Prostate gland (tissue), 2 donors: ENCODE measurements at regions not wholly inside any gene's neighbourhood (a gene's known extent, or its start where the extent isn't known, plus 50 kb on each side); places are given as distances from the start of the nearest gene placed in this dataset.

ENCODE experiments used
- DNase-seq: peaks from one replicate; pipeline ENCODE4 v3.0.0-alpha.2; 2019; ENCODE audit warnings: low spot score
- H3K27ac ChIP-seq, 2 donors: fragments of 200-600 bp; sonication (generic); 2 replicates each; pipeline ENCODE4 v1.5.1; 2017 to 2019
- H3K27me3 ChIP-seq: fragments of 200-600 bp; sonication (generic); replicated peaks from 2 replicates; pipeline ENCODE4 v1.5.1; 2019; ENCODE audit not compliant: insufficient read depth
- H3K36me3 ChIP-seq, 2 donors: fragments of 200-600 bp; sonication (generic); 1 replicate in 1 of 2; 2 replicates in 1 of 2; pipeline versions ENCODE4 v1.5.1 to v1.8.1; 2017 to 2019
- H3K4me1 ChIP-seq: fragments of 200-600 bp; sonication (generic); replicated peaks from 2 replicates; pipeline ENCODE4 v1.5.1; 2019
- H3K4me3 ChIP-seq, 2 donors: fragments of 200-600 bp; sonication (generic); 2 replicates each; pipeline ENCODE4 v1.5.1; 2017 to 2019
- H3K9me3 ChIP-seq: fragments of 200-600 bp; sonication (generic); 2 replicates; pipeline ENCODE4 v1.5.1; 2017
- CTCF ChIP-seq, 4 experiments: fragments of 200-600 bp in 2 of 4; fragments of 450-650 bp in 2 of 4; sonication (generic) in 2 of 4; IDR thresholded peaks; 1 replicate in 3 of 4; 2 replicates in 1 of 4; pipeline ENCODE4 v1.5.1; 2016 to 2019; ENCODE audit warnings: antibody characterized with exemption in 4 of 4, mild to moderate bottlenecking in 2 of 4, moderate library complexity in 2 of 4
- POLR2A ChIP-seq: fragments of 450-650 bp; IDR thresholded peaks from one replicate; pipeline ENCODE4 v1.6.1; 2016; ENCODE audit warnings: antibody characterized with exemption, mild to moderate bottlenecking
- POLR2AphosphoS5 ChIP-seq: sonication (generic); formaldehyde crosslinking; IDR thresholded peaks from one replicate; pipeline ENCODE4 v1.6.1; 2017; ENCODE audit warnings: antibody characterized with exemption
- WGBS: methylation state at CpG from one replicate; pipeline ENCODE4 v1.1.5; 2018; 5-methylcytosine and 5-hydroxymethylcytosine counted together
- intact Hi-C: fragments of 100-400 bp; cut with DNase I; formaldehyde crosslinking; loops from one replicate; pipeline ENCODE4 v1.14.2; 2022

DNA sequence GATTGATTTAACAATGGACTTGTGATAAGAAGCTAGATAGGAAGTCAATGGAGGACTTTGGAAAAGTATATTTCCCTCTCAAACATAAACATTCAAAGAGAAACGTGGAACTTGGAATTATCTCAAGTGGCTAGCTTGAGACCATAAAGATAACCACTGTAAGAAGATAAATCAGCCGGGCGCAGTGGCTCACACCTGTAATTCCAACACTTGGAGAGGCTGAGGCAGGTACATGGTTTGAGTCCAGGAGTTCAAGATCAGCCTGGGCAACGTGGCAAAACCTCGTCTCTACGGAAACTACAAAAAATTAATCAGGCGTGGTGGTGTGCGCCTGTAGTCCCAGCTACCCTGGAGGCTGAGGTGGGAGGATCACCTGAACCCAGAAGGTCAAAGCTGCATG is 405.9 kb upstream of the ACVR2A start:
- no peak for DNase-seq
- no peaks in the 10 kb centered on the region for H3K4me1 ChIP-seq
- no peaks in the 10 kb centered on the region for H3K9me3 ChIP-seq
- WGBS, result 90% methylated on average over 8 of the region's 8 CpGs
- H3K27ac ChIP-seq, result no peak overlapping the region
- TF ChIP-seq POLR2AphosphoS5, result no peak
- H3K36me3 ChIP-seq, result no peaks in the 10 kb centered on the region
- no peaks in the 10 kb centered on the region for H3K27me3 ChIP-seq
- H3K4me3 ChIP-seq, result no peak overlapping the region
- intact Hi-C loops, result no loop called here

GRCh38 chr2:147433822-147434221 is 411.0 kb upstream of the ACVR2A start:
- Histone ChIP-seq H3K4me1 (no peaks in the 10 kb centered on the region), H3K27me3 (no peaks in the 10 kb centered on the region), H3K36me3 (no peaks in the 10 kb centered on the region), H3K27ac (no peak overlapping the region), H3K4me3 (no peak overlapping the region), H3K9me3 (no peaks in the 10 kb centered on the region)
- no peak for DNase-seq
- TF ChIP-seq POLR2A (no peak), POLR2AphosphoS5 (no peak), CTCF (IDR thresholded peaks at IDR 0.05) (no peak)
- intact Hi-C loops, result no loop called here
- 48% methylated on average over 2 of the region's 2 CpGs for WGBS

DNA sequence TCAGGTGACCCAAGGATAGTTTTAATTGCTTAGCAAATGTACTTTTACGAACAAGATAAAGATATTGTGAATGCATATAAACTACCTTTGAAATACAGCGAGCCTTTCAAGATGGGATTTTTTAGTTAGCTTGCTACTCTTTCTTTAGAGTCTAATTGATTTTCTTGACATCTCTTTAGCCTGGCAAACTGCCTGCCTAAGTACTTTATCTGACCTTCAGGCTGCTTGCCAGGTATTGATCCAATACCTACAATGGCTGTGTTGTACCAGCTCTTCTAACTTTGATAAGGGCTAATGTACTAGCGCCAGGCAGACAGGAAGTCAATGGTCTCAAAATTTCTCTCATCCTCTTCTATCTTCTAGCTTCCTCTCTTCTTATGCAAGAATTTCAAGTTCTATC is 414.4 kb upstream of the ACVR2A start:
- H3K36me3 ChIP-seq, result no peaks in the 10 kb centered on the region
- no peak overlapping the region for H3K4me3 ChIP-seq
- H3K27ac ChIP-seq, result no peak overlapping the region
- no peaks in the 10 kb centered on the region for H3K9me3 ChIP-seq
- no peak for DNase-seq
- no peaks in the 10 kb centered on the region for H3K4me1 ChIP-seq
- TF ChIP-seq CTCF (IDR thresholded peaks at IDR 0.05) (no peak), POLR2AphosphoS5 (no peak), POLR2A (no peak)
- intact Hi-C loops, result no loop called here
- no peaks in the 10 kb centered on the region for H3K27me3 ChIP-seq
- 71% methylated on average over 3 of the region's 3 CpGs for WGBS

- 55% methylated on average over 2 of the region's 2 CpGs for WGBS
Observed at GRCh38 chr2:147428120-147428747, 416.6 kb upstream of the ACVR2A start.

GRCh38 chr2:147425437-147426029 is 419.3 kb upstream of the ACVR2A start:
- Histone ChIP-seq H3K4me1 (no peaks in the 10 kb centered on the region), H3K36me3 (no peaks in the 10 kb centered on the region), H3K27ac (no peak overlapping the region), H3K4me3 (no peak overlapping the region), H3K9me3 (no peaks in the 10 kb centered on the region), H3K27me3 (no peaks in the 10 kb centered on the region)
- intact Hi-C loops, result no loop called here
- 83% methylated on average over 3 of the region's 3 CpGs for WGBS
- TF ChIP-seq POLR2A, result no peak
- TF ChIP-seq POLR2AphosphoS5, result no peak
- no peak for TF ChIP-seq CTCF (IDR thresholded peaks at IDR 0.05)
- DNase-seq, result no peak

More at GRCh38 chr2:147428120-147428747, 416.6 kb upstream of the ACVR2A start:
- no peaks in the 10 kb centered on the region for H3K9me3 ChIP-seq
- no peak overlapping the region for H3K27ac ChIP-seq
- no peaks in the 10 kb centered on the region for H3K4me1 ChIP-seq
- no peak for TF ChIP-seq POLR2AphosphoS5
- no peak for TF ChIP-seq POLR2A
- TF ChIP-seq CTCF (IDR thresholded peaks at IDR 0.05), result no peak
- no peaks in the 10 kb centered on the region for H3K27me3 ChIP-seq
- H3K4me3 ChIP-seq, result no peak overlapping the region
- no peaks in the 10 kb centered on the region for H3K36me3 ChIP-seq
- intact Hi-C loops, result no loop called here
- DNase-seq, result no peak
